GM18858 (cell line): ENCODE measurements at regions not wholly inside any gene's neighbourhood (a gene's known extent, or its start where the extent isn't known, plus 50 kb on each side); places are given as distances from the start of the nearest gene placed in this dataset.
"Not testable (repeated sequence)": the region's sequence is repeated elsewhere in the genome, so short reads cannot be mapped to it uniquely, and the experiment has no call there.

ENCODE experiments used
- ATAC-seq: cut with Tn5 transposase; IDR thresholded peaks from one replicate; pipeline ENCODE4 v1.9.1; 2021; ENCODE audit not compliant: unreplicated experiment

GRCh38 chr20:55693641-55694040 lies 311.7 kb downstream of the CBLN4 start:
- ATAC-seq, result no peak

DNA sequence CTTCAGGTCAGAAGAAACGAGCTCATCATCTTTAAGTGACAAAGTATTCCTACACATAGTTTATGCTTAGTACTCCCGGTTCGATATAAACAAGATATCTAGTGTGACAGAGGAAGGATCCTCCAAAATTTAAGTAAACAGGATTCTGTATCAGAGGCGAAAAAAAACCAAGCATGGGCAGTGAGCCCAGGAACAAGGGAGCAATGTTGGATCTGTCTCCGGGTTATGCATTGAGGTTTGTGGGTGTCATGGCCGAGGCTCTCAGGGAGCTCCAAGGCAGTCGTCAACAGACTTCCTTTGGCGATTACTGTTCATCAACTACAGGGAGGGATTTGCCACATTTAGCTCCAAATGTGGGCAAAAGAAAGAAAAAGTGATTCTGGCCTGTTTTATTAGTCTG lies 319.5 kb downstream of the CBLN4 start:
- ATAC-seq, result no peak

GRCh38 chr20:55685425-55685824 lies 319.9 kb downstream of the CBLN4 start:
- ATAC-seq, result no peak

DNA sequence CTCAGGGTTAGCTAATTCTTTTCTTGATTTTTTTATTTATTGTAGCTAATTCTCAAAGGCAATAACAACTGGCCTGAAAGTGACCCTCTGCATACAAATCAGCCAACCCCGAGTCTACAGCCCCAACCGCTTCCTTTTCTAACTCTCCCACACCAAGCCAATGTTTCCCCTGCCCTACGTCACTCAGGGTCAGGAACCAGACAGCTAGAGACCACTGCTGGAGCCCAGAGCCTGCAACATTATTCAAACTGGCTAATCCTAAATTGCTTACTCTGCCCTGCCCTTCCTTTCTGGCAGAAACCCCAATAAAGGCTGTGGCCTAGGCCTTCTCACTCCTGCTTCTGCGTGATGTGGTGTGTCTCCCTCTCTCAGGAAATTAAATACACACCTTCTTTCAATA lies 320.7 kb downstream of the CBLN4 start:
- ATAC-seq, result no peak

- no peak for ATAC-seq
Measured at GRCh38 chr20:55678970-55679667, 326.2 kb downstream of the CBLN4 start.

- ATAC-seq, result no peak
Measured at GRCh38 chr20:55678126-55678525, 327.2 kb downstream of the CBLN4 start.

GRCh38 chr20:55677011-55677410 lies 328.3 kb downstream of the CBLN4 start:
- no peak for ATAC-seq

GRCh38 chr20:55676097-55676496 lies 329.2 kb downstream of the CBLN4 start:
- no peak for ATAC-seq

- ATAC-seq, result no peak
Measured at GRCh38 chr20:55668631-55669030, 336.7 kb downstream of the CBLN4 start.

DNA sequence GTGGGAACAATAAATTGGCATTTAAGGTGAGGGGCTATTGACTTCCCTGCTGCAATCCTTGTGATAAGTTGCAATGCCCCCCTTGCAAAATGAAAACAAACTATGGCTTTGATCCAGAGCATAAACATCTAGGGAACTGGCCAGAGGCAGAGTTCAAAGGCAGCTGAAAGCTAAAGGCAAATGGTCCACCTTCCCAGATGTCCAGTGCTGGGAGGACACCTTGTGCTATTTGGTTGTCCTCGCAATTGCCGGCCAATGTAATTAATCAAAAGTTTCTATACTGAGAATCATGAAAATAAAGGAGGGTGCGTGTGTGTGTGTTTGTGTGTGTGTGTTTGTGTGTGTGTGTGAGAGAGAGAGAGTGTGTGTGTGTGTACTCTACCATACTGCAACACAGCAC lies 337.4 kb downstream of the CBLN4 start:
- ATAC-seq, result no peak

GRCh38 chr20:55667024-55667423 lies 338.3 kb downstream of the CBLN4 start:
- ATAC-seq, result no peak

- ATAC-seq, result no peak
Measured at GRCh38 chr20:55656231-55656775, 349.0 kb downstream of the CBLN4 start.

GRCh38 chr20:55650657-55651360 lies 354.5 kb downstream of the CBLN4 start:
- no peak for ATAC-seq

DNA sequence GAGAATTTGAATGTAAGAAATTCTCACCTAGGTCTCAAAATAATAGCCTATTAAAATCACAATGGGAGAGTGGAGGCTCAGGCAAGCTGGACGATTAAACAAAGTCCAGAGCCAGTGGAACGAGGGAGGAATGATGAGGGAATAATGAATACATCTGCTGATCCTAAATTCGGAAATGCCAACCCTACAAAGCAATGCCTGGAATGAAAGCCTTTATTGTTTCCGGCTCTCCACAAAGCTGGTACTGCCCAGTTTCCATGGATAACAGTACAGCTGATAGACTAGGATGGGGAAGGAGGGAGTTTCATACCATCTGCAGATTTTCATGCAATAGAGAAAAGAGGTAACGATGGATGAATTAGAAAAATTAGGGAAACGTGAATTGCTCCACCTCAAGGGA lies 356.1 kb downstream of the CBLN4 start:
- no peak for ATAC-seq

DNA sequence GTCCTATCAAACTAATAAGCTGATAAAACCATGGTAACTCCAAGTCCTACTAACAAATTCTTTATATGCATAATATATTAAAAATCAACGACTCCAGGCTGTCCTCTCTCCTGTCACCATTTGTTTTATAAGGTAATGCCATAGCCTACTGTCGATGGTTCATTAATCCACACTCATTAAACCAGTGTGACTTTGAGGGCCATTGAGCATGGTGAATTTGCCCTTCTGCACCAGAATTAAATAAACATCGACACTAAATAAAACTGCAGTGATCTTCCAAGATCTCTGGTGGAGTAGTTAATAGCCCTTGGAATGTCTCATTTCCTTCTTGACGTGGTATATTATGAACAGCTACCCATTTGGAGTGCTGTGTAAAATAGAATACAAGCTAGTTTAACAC lies 358.5 kb downstream of the CBLN4 start:
- ATAC-seq, result no peak

- no peak for ATAC-seq
Measured at GRCh38 chr20:55641497-55641896, 363.8 kb downstream of the CBLN4 start.

DNA sequence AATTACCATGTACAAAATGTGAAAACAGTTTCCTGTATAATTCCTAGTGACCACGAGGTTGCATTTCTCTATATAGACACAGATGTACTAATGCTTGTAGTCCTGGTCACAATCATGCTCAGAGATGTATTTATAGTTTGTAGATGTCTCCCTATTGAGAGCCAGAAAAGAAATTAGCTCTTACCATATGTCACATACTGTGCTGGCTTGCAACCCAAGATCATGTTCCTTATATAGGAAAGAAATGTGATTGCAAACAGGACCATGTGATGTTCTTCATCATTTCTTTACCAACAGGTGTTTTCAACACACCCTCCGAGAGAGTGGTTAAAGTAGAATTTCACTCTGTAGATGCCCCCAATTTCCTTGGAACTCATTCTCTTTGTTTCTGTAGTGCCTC lies 369.4 kb downstream of the CBLN4 start:
- no peak for ATAC-seq

GRCh38 chr20:55632592-55632991 lies 372.7 kb downstream of the CBLN4 start:
- ATAC-seq, result no peak

GRCh38 chr20:55629143-55629542 lies 376.2 kb downstream of the CBLN4 start:
- not testable (repeated sequence) for ATAC-seq

- ATAC-seq, result no peak
Measured at GRCh38 chr20:55626716-55627115, 378.6 kb downstream of the CBLN4 start.

DNA sequence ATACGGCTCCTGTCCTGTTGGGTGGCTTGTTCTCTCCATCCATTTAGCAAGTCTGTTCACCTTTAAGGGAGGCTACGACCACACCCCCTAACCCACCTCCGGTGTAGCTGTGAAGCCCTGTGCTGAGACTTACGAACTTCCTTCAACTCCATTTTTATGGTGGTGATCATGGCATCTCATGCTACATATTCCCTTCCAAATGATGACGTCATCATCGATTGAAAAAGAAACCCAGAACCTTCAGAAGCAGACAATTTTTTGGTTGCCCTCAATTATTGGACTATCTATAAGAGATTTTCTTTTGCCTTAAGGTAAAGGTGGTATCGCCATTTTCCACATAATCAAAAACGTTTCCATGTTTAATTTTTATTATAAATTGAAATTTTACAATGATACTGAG lies 389.0 kb downstream of the CBLN4 start:
- ATAC-seq, result no peak

DNA sequence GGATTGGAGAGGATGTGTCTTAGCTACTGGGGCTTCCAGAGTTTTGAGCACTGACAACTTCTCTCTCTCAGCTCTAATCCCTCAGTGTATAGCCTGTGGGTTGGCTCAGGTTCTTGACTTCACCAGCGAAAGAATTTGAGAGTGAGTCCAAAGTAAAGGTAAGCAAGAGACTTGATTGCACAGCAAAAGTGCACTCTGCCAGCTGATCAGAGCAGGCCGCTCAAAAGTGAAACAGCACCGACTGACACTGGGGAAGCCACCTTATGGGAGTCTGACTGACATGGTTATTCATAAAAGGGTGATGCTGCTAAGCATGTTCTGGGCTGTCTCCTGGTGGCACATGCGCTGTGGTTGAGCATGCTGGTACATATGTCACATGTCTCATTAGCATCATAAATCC lies 389.5 kb downstream of the CBLN4 start:
- ATAC-seq, result no peak
